ENCODE measurements at regions not wholly inside any gene's neighbourhood (a gene's known extent, or its start where the extent isn't known, plus 50 kb on each side); places are given as distances from the start of the nearest gene placed in this dataset.
"Not testable (repeated sequence)": the region's sequence is repeated elsewhere in the genome, so short reads cannot be mapped to it uniquely, and the experiment has no call there.

- no peak for DNase-seq (ENCODE audit: low read depth in 1 of 2, low spot score in 1 of 2)
These were observed 121.1 kb upstream of the IRX4 start for GRCh38 chr5:2003690-2004365.

GRCh38 chr5:2003206-2003605, 120.5 kb upstream of the IRX4 start:
- no peak for DNase-seq (ENCODE audit: low read depth in 1 of 2, low spot score in 1 of 2)

- no peak for DNase-seq (ENCODE audit: low read depth in 1 of 2, low spot score in 1 of 2)
These were observed 118.6 kb upstream of the IRX4 start for GRCh38 chr5:2001300-2001699.

- no peak for DNase-seq (ENCODE audit: low read depth in 1 of 2, low spot score in 1 of 2)
These were observed 117.9 kb upstream of the IRX4 start for GRCh38 chr5:2000591-2000990.

- DNase-seq (ENCODE audit: low read depth in 1 of 2, low spot score in 1 of 2): no peak
These were observed 117.1 kb upstream of the IRX4 start for GRCh38 chr5:1999794-2000193.

- no peak for DNase-seq (ENCODE audit: low read depth in 1 of 2, low spot score in 1 of 2)
These were observed 116.1 kb upstream of the IRX4 start for GRCh38 chr5:1998716-1999317.

GRCh38 chr5:1998348-1998669, 115.6 kb upstream of the IRX4 start:
- DNase-seq (ENCODE audit: low read depth in 1 of 2, low spot score in 1 of 2): no peak

- no peak for DNase-seq (ENCODE audit: low read depth in 1 of 2, low spot score in 1 of 2)
These were observed 115.1 kb upstream of the IRX4 start for GRCh38 chr5:1997640-1998347.

- no peak for DNase-seq (ENCODE audit: low read depth in 1 of 2, low spot score in 1 of 2)
These were observed 112.8 kb upstream of the IRX4 start for GRCh38 chr5:1995491-1995890.

GRCh38 chr5:1987471-1987870, 104.7 kb upstream of the IRX4 start:
- no peak for DNase-seq (ENCODE audit: low read depth in 1 of 2, low spot score in 1 of 2)

- no peak for DNase-seq (ENCODE audit: low read depth in 1 of 2, low spot score in 1 of 2)
These were observed 103.1 kb upstream of the IRX4 start for GRCh38 chr5:1985781-1986180.

- DNase-seq (ENCODE audit: low read depth in 1 of 2, low spot score in 1 of 2): no peak
These were observed 101.4 kb upstream of the IRX4 start for GRCh38 chr5:1983919-1984695.

GRCh38 chr5:1983401-1983800, 100.7 kb upstream of the IRX4 start:
- DNase-seq (ENCODE audit: low read depth in 1 of 2, low spot score in 1 of 2): no peak

GRCh38 chr5:1982561-1982960, 99.8 kb upstream of the IRX4 start:
- DNase-seq (ENCODE audit: low read depth in 1 of 2, low spot score in 1 of 2): not testable (repeated sequence)

GRCh38 chr5:1975898-1976765, 93.4 kb upstream of the IRX4 start:
- no peak for DNase-seq (ENCODE audit: low read depth in 1 of 2, low spot score in 1 of 2)

- no peak for DNase-seq (ENCODE audit: low read depth in 1 of 2, low spot score in 1 of 2)
These were observed 92.6 kb upstream of the IRX4 start for GRCh38 chr5:1975406-1975715.

- no peak for DNase-seq (ENCODE audit: low read depth in 1 of 2, low spot score in 1 of 2)
These were observed 92.0 kb upstream of the IRX4 start for GRCh38 chr5:1974501-1975405.

GRCh38 chr5:1974081-1974480, 91.4 kb upstream of the IRX4 start:
- DNase-seq (ENCODE audit: low read depth in 1 of 2, low spot score in 1 of 2): no peak

- no peak for DNase-seq (ENCODE audit: low read depth in 1 of 2, low spot score in 1 of 2)
These were observed 90.8 kb upstream of the IRX4 start for GRCh38 chr5:1973391-1974013.

- DNase-seq (ENCODE audit: low read depth in 1 of 2, low spot score in 1 of 2): no peak
These were observed 89.2 kb upstream of the IRX4 start for GRCh38 chr5:1971944-1972343.
